ENCODE measurements at regions not wholly inside any gene's neighbourhood (a gene's known extent, or its start where the extent isn't known, plus 50 kb on each side); places are given as distances from the start of the nearest gene placed in this dataset.

- no peak for DNase-seq
Measured at GRCh38 chr16:89043636-89044417, 49.8 kb upstream of the ACSF3 start.
